Heart right ventricle (tissue), 16 donors: ENCODE measurements at regions not wholly inside any gene's neighbourhood (a gene's known extent, or its start where the extent isn't known, plus 50 kb on each side); places are given as distances from the start of the nearest gene placed in this dataset.

Experiments
- ATAC-seq, 8 donors: fragments of 200-7000 bp; cut with Tn5 transposase; one replicate each; pipeline ENCODE4 v1.9.1; 2020; ENCODE audit warnings: mild to moderate bottlenecking in 8 of 8, moderate library complexity in 8 of 8, moderate number of reproducible peaks in 1 of 8
- DNase-seq, 2 donors: peaks; one replicate each; pipeline ENCODE4 v3.0.0-alpha.2; 2020
- H3K27ac ChIP-seq, 10 donors: fragments of 200-600 bp; sonication (generic) in 2 of 10; one replicate each; pipeline versions ENCODE4 v1.5.0 to v1.8.0; 2020 to 2022; ENCODE audit warnings: mild to moderate bottlenecking in 3 of 10
- H3K27me3 ChIP-seq, 7 donors: fragments of 200-600 bp; one replicate each; pipeline ENCODE4 v1.8.0; 2021 to 2022; ENCODE audit warnings: mild to moderate bottlenecking in 2 of 7
- H3K36me3 ChIP-seq, 9 donors: fragments of 200-600 bp; sonication (generic) in 1 of 9; one replicate each; pipeline versions ENCODE4 v1.5.0 to v1.8.0; 2020 to 2022; ENCODE audit warnings: mild to moderate bottlenecking in 2 of 9
- H3K4me1 ChIP-seq, 9 donors: fragments of 200-600 bp; sonication (generic) in 1 of 9; one replicate each; pipeline versions ENCODE4 v1.5.0 to v1.8.0; 2020 to 2022; ENCODE audit warnings: mild to moderate bottlenecking in 4 of 9
- H3K4me3 ChIP-seq, 10 donors: fragments of 200-600 bp; sonication (generic) in 2 of 10; one replicate each; pipeline versions ENCODE4 v1.5.0 to v1.8.0; 2020 to 2022; ENCODE audit warnings: mild to moderate bottlenecking in 7 of 10, moderate library complexity in 2 of 10
- H3K9me3 ChIP-seq, 11 donors: fragments of 200-600 bp in 10 of 11; sonication (generic) in 2 of 11; one replicate each; pipeline versions ENCODE4 v1.5.0 to v1.8.0; 2013 to 2022; ENCODE audit warnings: mild to moderate bottlenecking in 2 of 11, control low read depth in 1 of 11, moderate library complexity in 1 of 11
- WGBS, 2 donors: extraction: QIAGEN DNeasy Blood & Tissue Kit; methylation state at CpG; one replicate each; pipeline ENCODE4 v1.1.7; 2013; ENCODE audit warnings: inconsistent platforms in 1 of 2; 5-methylcytosine and 5-hydroxymethylcytosine counted together
- intact Hi-C, 10 donors: fragments of 100-400 bp; cut with DNase I; formaldehyde crosslinking; loops; one replicate each; pipeline versions ENCODE4 v1.11.1 to v1.14.2; 2022
- TF ChIP-seq, protein P1 (sequence below), 9 donors: fragments of 200-600 bp; sonication (generic) in 2 of 9; IDR thresholded peaks; one replicate each; pipeline versions ENCODE4 v1.5.0 to v1.8.0; 2021 to 2022; ENCODE audit warnings: antibody characterized with exemption in 9 of 9, mild to moderate bottlenecking in 5 of 9, moderate library complexity in 1 of 9
- donor health status: Arrhythmogenic right ventricular cardiomyopathy.
- donor health status: ischemic (EF 13 %, LVEDD 7.1; RV severe dilation, severe dysfunction).
- donor health status: healthy with polysubstance abuse.
- donor health status: DM: no; HTN: yes; CAD: no.
- donor health status: DM: no; HTN: no; CAD: no.
- donor health status: ischemic (EF 25% LVEDD 6.9; RV normal size, moderate dysfunction).
- donor health status: ischemic (EF 25% LVEDD 5.7; RV mildly dilated, moderate dysfunction).
- donor health status: healthy.
- donor health status: DM: yes; HTN: yes; CAD: no.
- donor health status: Ischemic cardiomyopathy.
- donor health status: ischemic (EF 35%, LVEDD 5.7; RV mildly dilated, moderate dysfunction).
- donor health status: nonischemic (EF 11% LVEDD 7.7; RV severe dilation, severe dysfunction).
- donor health status: DM: yes; HTN: yes; CAD: no.
- donor health status: PGD.
- donor health status: ischemic (EF 29% LVEDD 5.4; RV normal size, mild dysfunction).
- donor health status: nonischemic (EF 23%, LVEDD 6.1; RV moderate dilation, normal function).

DNA sequence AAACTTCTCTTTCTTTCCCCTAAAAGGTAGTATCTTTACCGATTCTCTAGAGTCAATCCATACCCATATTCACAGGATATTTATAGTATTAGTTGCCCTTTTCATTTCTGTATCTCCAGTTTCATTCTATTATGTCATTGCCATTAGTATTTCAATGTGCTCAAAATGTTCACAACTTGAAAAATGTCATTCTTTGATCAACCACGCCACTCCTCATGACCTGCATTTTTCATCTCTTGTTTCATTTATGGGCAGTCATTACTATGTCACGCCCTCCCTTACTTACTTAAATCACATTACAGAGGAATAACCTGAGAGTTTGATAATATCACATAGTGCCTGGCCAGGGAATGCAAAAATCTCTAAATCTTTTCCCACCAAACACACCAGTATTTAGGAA lies 427.3 kb upstream of the GJE1 start:
- WGBS, 2 donors = 82 to 86% methylated on average over 3 of the region's 3 CpGs
- Histone ChIP-seq H3K4me1 (no peaks in the 10 kb centered on the region), H3K36me3 (no peaks in the 10 kb centered on the region), H3K9me3 (no peaks in the 10 kb centered on the region), H3K27ac (no peak overlapping the region), H3K4me3 (no peak overlapping the region), H3K27me3 (no peaks in the 10 kb centered on the region)
- DNase-seq (no peak), ATAC-seq (no peak)
- intact Hi-C loops = no loop called here
- TF ChIP-seq, protein P1, sequence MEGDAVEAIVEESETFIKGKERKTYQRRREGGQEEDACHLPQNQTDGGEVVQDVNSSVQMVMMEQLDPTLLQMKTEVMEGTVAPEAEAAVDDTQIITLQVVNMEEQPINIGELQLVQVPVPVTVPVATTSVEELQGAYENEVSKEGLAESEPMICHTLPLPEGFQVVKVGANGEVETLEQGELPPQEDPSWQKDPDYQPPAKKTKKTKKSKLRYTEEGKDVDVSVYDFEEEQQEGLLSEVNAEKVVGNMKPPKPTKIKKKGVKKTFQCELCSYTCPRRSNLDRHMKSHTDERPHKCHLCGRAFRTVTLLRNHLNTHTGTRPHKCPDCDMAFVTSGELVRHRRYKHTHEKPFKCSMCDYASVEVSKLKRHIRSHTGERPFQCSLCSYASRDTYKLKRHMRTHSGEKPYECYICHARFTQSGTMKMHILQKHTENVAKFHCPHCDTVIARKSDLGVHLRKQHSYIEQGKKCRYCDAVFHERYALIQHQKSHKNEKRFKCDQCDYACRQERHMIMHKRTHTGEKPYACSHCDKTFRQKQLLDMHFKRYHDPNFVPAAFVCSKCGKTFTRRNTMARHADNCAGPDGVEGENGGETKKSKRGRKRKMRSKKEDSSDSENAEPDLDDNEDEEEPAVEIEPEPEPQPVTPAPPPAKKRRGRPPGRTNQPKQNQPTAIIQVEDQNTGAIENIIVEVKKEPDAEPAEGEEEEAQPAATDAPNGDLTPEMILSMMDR (IDR thresholded peaks at IDR 0.05) = no peak

DNA sequence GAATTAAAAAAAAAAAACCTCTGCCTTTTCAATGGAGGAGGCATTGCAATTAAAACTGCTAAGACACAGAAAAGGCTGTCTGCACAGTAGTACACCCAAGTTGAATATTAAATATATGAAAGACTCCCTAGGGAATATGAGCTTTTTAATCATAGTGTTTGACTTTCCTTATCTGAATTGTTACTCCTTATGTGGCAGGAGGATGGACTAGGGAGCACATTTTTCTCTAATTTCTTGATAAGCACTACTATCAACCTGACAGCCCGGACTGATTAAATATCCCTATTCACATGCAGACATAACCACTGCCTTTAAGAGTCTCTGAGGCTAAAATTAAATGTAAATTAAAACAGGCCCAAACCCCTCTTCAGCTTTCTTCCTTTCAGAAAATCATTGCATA lies 428.6 kb upstream of the GJE1 start:
- Histone ChIP-seq H3K4me1 (no peaks in the 10 kb centered on the region), H3K4me3 (no peak overlapping the region), H3K27ac (no peak overlapping the region), H3K27me3 (no peaks in the 10 kb centered on the region), H3K9me3 (no peaks in the 10 kb centered on the region), H3K36me3 (no peaks in the 10 kb centered on the region)
- TF ChIP-seq, protein P1 (IDR thresholded peaks at IDR 0.05) = no peak
- intact Hi-C loops = no loop called here
- DNase-seq = no peak
- ATAC-seq = no peak
- WGBS, 2 donors = 75 to 88% methylated on average over 1 of the region's 1 CpG

DNA sequence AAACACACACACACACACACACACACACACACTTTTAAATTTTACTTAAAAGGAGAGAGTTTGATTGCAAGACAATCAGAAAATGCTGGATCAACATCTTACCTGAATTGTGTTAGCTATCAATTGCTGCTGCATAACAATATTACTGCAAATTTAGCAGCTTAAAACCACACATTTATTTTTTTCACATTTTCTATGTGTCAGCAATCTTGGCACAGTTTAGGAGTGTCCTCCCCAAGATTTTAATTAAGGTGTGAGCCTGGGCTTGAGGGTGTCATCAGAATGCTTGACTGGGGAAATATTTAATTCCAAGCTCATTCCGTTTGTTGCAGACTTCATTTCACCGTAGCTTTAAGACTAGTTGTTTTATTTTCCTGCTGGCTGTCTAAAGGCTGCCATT lies 431.0 kb upstream of the GJE1 start:
- intact Hi-C loops = no loop called here
- no peaks in the 10 kb centered on the region for H3K4me1 ChIP-seq
- no peaks in the 10 kb centered on the region for H3K27me3 ChIP-seq
- H3K9me3 ChIP-seq = peaks cover 0 to 5% (median 0%) of the 10 kb centered on the region in 11 donors
- ATAC-seq = no peak
- no peak overlapping the region for H3K4me3 ChIP-seq
- H3K27ac ChIP-seq = no peak overlapping the region
- WGBS, 2 donors = 93% methylated on average over 2 of the region's 2 CpGs
- DNase-seq = no peak
- no peaks in the 10 kb centered on the region for H3K36me3 ChIP-seq
- TF ChIP-seq, protein P1 (IDR thresholded peaks at IDR 0.05) = no peak

DNA sequence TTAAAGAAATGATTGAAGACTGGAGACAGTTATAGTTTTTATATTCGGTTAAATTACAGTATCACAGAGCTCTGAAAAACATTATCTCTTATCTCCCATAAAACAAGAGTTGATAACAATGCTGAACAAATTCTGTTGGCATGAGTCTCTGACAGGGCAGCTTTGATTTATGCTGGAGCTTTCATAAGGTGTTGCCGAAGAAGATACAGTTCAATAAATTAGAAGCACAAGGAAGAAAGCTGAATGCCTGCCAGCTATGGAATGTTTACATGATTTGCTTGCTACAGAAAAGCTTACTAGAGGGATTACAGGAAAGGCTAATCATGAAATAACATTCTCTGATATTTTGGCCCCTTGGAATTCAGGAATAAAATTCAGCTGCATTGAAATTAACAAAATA lies 431.9 kb upstream of the GJE1 start:
- DNase-seq (no peak), ATAC-seq (no peak)
- Histone ChIP-seq H3K4me3 (no peak overlapping the region), H3K36me3 (no peaks in the 10 kb centered on the region), H3K27ac (no peak overlapping the region), H3K27me3 (no peaks in the 10 kb centered on the region), H3K9me3 (peaks cover 0 to 6% (median 0%) of the 10 kb centered on the region in 11 donors), H3K4me1 (no peaks in the 10 kb centered on the region)
- intact Hi-C loops = no loop called here
- TF ChIP-seq, protein P1 (IDR thresholded peaks at IDR 0.05) = no peak
- WGBS, 2 donors = 41 to 53% methylated on average over 2 of the region's 2 CpGs
